HCT116 (cell line): ENCODE measurements at regions not wholly inside any gene's neighbourhood (a gene's known extent, or its start where the extent isn't known, plus 50 kb on each side); places are given as distances from the start of the nearest gene placed in this dataset.

ENCODE experiments used
- ATF3 ChIP-seq: IDR thresholded peaks from 2 replicates; pipeline ENCODE4 v1.6.1; 2012
- CBX3 ChIP-seq: IDR thresholded peaks from 2 replicates; pipeline ENCODE4 v1.6.1; 2012; ENCODE audit warnings: low read depth
- EZH2 ChIP-seq: fragments of 200-600 bp; sonication (generic); IDR thresholded peaks from 2 replicates; pipeline ENCODE4 v1.6.1; 2017; ENCODE audit warnings: antibody characterized with exemption, mixed run types
- POLR2A ChIP-seq: IDR thresholded peaks from 2 replicates; pipeline ENCODE4 v1.7.0; 2011; ENCODE audit warnings: borderline replicate concordance; ENCODE audit not compliant: insufficient read depth, insufficient read length; ENCODE audit errors: extremely low read depth
- POLR2AphosphoS5 ChIP-seq: IDR thresholded peaks from 2 replicates; pipeline ENCODE4 v1.6.1; 2011; ENCODE audit warnings: mild to moderate bottlenecking, low read depth, low read length, moderate library complexity
- SP1 ChIP-seq: IDR thresholded peaks from 2 replicates; pipeline ENCODE4 v1.6.1; 2012; ENCODE audit warnings: low read depth
- ZFX ChIP-seq: fragments of 450-650 bp; IDR thresholded peaks from 2 replicates; pipeline ENCODE4 v1.6.1; 2017
- ZNF274 ChIP-seq: fragments of 200-500 bp; sonication (Bioruptor generic); IDR thresholded peaks from 2 replicates; pipeline ENCODE4 v1.6.1; 2014; ENCODE audit warnings: mild to moderate bottlenecking, low read depth, low read length, inconsistent platforms
- TF ChIP-seq, protein P1 (sequence below), 3 experiments: fragments of 200-600 bp in 1 of 3; sonication (generic) in 1 of 3; IDR thresholded peaks in 2 of 3; conservative IDR thresholded peaks in 1 of 3; 2 replicates each; pipeline ENCODE4 v1.5.1; 2012 to 2017; ENCODE audit warnings: low read depth in 2 of 3, low read length in 2 of 3, antibody characterized with exemption in 1 of 3, borderline replicate concordance in 1 of 3, control low read depth in 1 of 3, mild to moderate bottlenecking in 1 of 3, mixed read lengths in 1 of 3, mixed run types in 1 of 3, moderate library complexity in 1 of 3; ENCODE audit not compliant: insufficient read depth in 1 of 3
- TF ChIP-seq, protein P2 (sequence below): IDR thresholded peaks from 2 replicates; pipeline ENCODE4 v1.6.1; 2011; ENCODE audit warnings: mild to moderate bottlenecking, low read length, moderate library complexity; ENCODE audit not compliant: insufficient replicate concordance; ENCODE audit errors: extremely low read depth

- TF ChIP-seq, protein P1, sequence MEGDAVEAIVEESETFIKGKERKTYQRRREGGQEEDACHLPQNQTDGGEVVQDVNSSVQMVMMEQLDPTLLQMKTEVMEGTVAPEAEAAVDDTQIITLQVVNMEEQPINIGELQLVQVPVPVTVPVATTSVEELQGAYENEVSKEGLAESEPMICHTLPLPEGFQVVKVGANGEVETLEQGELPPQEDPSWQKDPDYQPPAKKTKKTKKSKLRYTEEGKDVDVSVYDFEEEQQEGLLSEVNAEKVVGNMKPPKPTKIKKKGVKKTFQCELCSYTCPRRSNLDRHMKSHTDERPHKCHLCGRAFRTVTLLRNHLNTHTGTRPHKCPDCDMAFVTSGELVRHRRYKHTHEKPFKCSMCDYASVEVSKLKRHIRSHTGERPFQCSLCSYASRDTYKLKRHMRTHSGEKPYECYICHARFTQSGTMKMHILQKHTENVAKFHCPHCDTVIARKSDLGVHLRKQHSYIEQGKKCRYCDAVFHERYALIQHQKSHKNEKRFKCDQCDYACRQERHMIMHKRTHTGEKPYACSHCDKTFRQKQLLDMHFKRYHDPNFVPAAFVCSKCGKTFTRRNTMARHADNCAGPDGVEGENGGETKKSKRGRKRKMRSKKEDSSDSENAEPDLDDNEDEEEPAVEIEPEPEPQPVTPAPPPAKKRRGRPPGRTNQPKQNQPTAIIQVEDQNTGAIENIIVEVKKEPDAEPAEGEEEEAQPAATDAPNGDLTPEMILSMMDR (IDR thresholded peaks at IDR 0.05 in 2 of 3, conservative IDR thresholded peaks at IDR 0.05 in 1 of 3; ENCODE audit: borderline replicate concordance in 1 of 3, insufficient read depth in 1 of 3, low read depth in 2 of 3, low read length in 2 of 3) = no peak
- TF ChIP-seq ZNF274 (no peak), POLR2A (no peak), EZH2 (no peak), ATF3 (no peak), POLR2AphosphoS5 (no peak), CBX3 (no peak), SP1 (no peak), ZFX (0 out of 2 replicates have a peak, but pooled peaks have one; percentile 8)
- TF ChIP-seq, protein P2, sequence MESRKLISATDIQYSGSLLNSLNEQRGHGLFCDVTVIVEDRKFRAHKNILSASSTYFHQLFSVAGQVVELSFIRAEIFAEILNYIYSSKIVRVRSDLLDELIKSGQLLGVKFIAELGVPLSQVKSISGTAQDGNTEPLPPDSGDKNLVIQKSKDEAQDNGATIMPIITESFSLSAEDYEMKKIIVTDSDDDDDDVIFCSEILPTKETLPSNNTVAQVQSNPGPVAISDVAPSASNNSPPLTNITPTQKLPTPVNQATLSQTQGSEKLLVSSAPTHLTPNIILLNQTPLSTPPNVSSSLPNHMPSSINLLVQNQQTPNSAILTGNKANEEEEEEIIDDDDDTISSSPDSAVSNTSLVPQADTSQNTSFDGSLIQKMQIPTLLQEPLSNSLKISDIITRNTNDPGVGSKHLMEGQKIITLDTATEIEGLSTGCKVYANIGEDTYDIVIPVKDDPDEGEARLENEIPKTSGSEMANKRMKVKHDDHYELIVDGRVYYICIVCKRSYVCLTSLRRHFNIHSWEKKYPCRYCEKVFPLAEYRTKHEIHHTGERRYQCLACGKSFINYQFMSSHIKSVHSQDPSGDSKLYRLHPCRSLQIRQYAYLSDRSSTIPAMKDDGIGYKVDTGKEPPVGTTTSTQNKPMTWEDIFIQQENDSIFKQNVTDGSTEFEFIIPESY = no peak
Observed at GRCh38 chr1:8200317-8201115, 117.4 kb upstream of the SLC45A1 start.
